GM12878 (cell line): ENCODE measurements at regions not wholly inside any gene's neighbourhood (a gene's known extent, or its start where the extent isn't known, plus 50 kb on each side); places are given as distances from the start of the nearest gene placed in this dataset.

Experiments
- ATAC-seq: fragments of 200-7000 bp; cut with Tn5 transposase; 3 replicates; pipeline ENCODE4 v1.9.1; 2020; ENCODE audit warnings: mild to moderate bottlenecking, moderate library complexity
- BruUV-seq: library from RNA; stranded (reverse); fragments of 400-500 nt; replicated peaks from 2 replicates; lab custom pipeline; 2021; lab: Mats Ljungman, UMichigan
- CTCF ChIA-PET: fragments of 300-600 bp; sonication (Branson Sonifier 250); formaldehyde crosslinking; extraction: SDS; loops from one replicate; lab custom pipeline; 2021; ENCODE audit warnings: inconsistent platforms; lab: Yijun Ruan, JAX
- POLR2A ChIA-PET: fragments of 350-600 bp; formaldehyde crosslinking; extraction: SDS; loops from one replicate; lab custom pipeline; 2021; ENCODE audit warnings: inconsistent platforms; lab: Charles Lee
- RAD21 ChIA-PET: fragments of 300-600 bp; sonication (Branson Sonifier 250); formaldehyde crosslinking; loops from one replicate; lab custom pipeline; 2023; ENCODE audit warnings: antibody characterized with exemption; ENCODE audit not compliant: unreplicated experiment; lab: Charles Lee
- SMC1A ChIA-PET: fragments of 300-600 bp; sonication (Branson Sonifier 250); formaldehyde crosslinking; loops from one replicate; lab custom pipeline; 2023; ENCODE audit not compliant: unreplicated experiment, uncharacterized antibody; lab: Charles Lee
- DNase-seq: peaks from one replicate; pipeline ENCODE4 v3.0.0-alpha.2; 2011; ENCODE audit warnings: low read depth, low spot score
- FAIRE-seq: peaks from 3 replicates; lab custom pipeline; 2011; peaks lifted over from hg19 to GRCh38; lab: Jason Lieb, UNC
- H2AFZ ChIP-seq: 2 replicates; pipeline ENCODE4 v1.6.0; 2011; ENCODE audit warnings: low read depth, low read length, control low read depth; ENCODE audit not compliant: control insufficient read depth
- H3K27ac ChIP-seq: 2 replicates; pipeline ENCODE4 v1.5.1; 2011; ENCODE audit warnings: control low read depth; ENCODE audit not compliant: control insufficient read depth, insufficient read depth
- H3K27me3 ChIP-seq, 2 experiments: replicated peaks in 1 of 2; 2 replicates each; pipeline versions ENCODE4 v1.6.0 to v1.6.1; 2011; ENCODE audit warnings: low read length in 1 of 2; ENCODE audit not compliant: control insufficient read depth in 2 of 2, insufficient read depth in 2 of 2
- H3K36me3 ChIP-seq, 2 experiments: 2 replicates each; pipeline ENCODE4 v1.5.1; 2011; ENCODE audit warnings: low read length in 1 of 2; ENCODE audit not compliant: control insufficient read depth in 2 of 2, insufficient read depth in 2 of 2
- H3K4me1 ChIP-seq: 2 replicates; pipeline ENCODE4 v1.6.1; 2011; ENCODE audit warnings: mild to moderate bottlenecking, low read length, moderate library complexity, mixed read lengths; ENCODE audit not compliant: control insufficient read depth, insufficient read depth
- H3K4me2 ChIP-seq: 2 replicates; pipeline ENCODE4 v1.6.0; 2011; ENCODE audit warnings: control low read depth; ENCODE audit not compliant: control insufficient read depth, insufficient read depth
- H3K4me3 ChIP-seq: fragments of 200-600 bp; sonication (generic); 2 replicates; pipeline ENCODE4 v1.5.1; 2016
- H3K79me2 ChIP-seq: 2 replicates; pipeline ENCODE4 v1.6.0; 2011; ENCODE audit warnings: low read length; ENCODE audit not compliant: control insufficient read depth, insufficient read depth
- H3K9ac ChIP-seq: 2 replicates; pipeline ENCODE4 v1.8.0; 2011; ENCODE audit warnings: low read length, control low read depth, mixed read lengths; ENCODE audit not compliant: control insufficient read depth, insufficient read depth
- H3K9me3 ChIP-seq: replicated peaks from 3 replicates; pipeline ENCODE4 v1.5.1; 2011; ENCODE audit warnings: mild to moderate bottlenecking, low read length; ENCODE audit not compliant: control insufficient read depth, insufficient read depth
- H4K20me1 ChIP-seq: 2 replicates; pipeline ENCODE4 v1.6.0; 2011; ENCODE audit not compliant: control insufficient read depth, insufficient read depth
- CEBPZ ChIP-seq: fragments of 150-350 bp; IDR thresholded peaks from 2 replicates; pipeline ENCODE4 v1.6.1; 2016; ENCODE audit warnings: low read depth, low read length
- CHD4 ChIP-seq: fragments of 200-600 bp; sonication (generic); IDR thresholded peaks from 2 replicates; pipeline ENCODE4 v1.6.1; 2016; ENCODE audit warnings: mild to moderate bottlenecking
- CREM ChIP-seq: IDR thresholded peaks from 2 replicates; pipeline ENCODE4 v1.6.1; 2014; ENCODE audit warnings: antibody characterized with exemption, low read depth
- IRF5 ChIP-seq: fragments of 450-650 bp; IDR thresholded peaks from 2 replicates; pipeline ENCODE4 v1.6.1; 2017; ENCODE audit warnings: borderline replicate concordance
- JUND ChIP-seq: IDR thresholded peaks from 2 replicates; pipeline ENCODE4 v1.6.1; 2012; ENCODE audit warnings: low read depth, mild to moderate bottlenecking, low read length, improper control_type of control experiment, moderate library complexity
- MAX ChIP-seq: IDR thresholded peaks from 2 replicates; pipeline ENCODE4 v1.6.1; 2012; ENCODE audit warnings: low read depth, low read length, improper control_type of control experiment
- MEF2A ChIP-seq: IDR thresholded peaks from 2 replicates; pipeline ENCODE4 v1.6.1; 2011; ENCODE audit warnings: low read depth, mild to moderate bottlenecking, low read length, moderate library complexity; ENCODE audit not compliant: insufficient read depth
- PBX3 ChIP-seq: IDR thresholded peaks from 2 replicates; pipeline ENCODE4 v1.6.1; 2011; ENCODE audit warnings: mild to moderate bottlenecking, low read depth, low read length, moderate library complexity; ENCODE audit not compliant: insufficient replicate concordance
- SP1 ChIP-seq: IDR thresholded peaks from one replicate; pipeline ENCODE4 v1.6.1; 2011; ENCODE audit warnings: low read depth, low read length
- USF2 ChIP-seq: IDR thresholded peaks from 2 replicates; pipeline ENCODE4 v1.6.1; 2011; ENCODE audit warnings: low read depth, low read length, improper control_type of control experiment, borderline replicate concordance
- ZBTB4 ChIP-seq: fragments of 450-650 bp; formaldehyde crosslinking; IDR thresholded peaks from 2 replicates; pipeline ENCODE4 v1.4.0; 2022; ENCODE audit warnings: mild to moderate bottlenecking, moderate library complexity
- ZSCAN29 ChIP-seq: fragments of 450-650 bp; IDR thresholded peaks from 2 replicates; pipeline ENCODE4 v1.6.1; 2017; ENCODE audit warnings: mild to moderate bottlenecking, moderate library complexity
- WGBS: methylation state at CpG from one replicate; pipeline ENCODE4 v1.1.6; 2016; ENCODE audit warnings: low lambda C conversion rate; ENCODE audit not compliant: insufficient replicate concordance, insufficient coverage; ENCODE audit errors: missing lambda C conversion rate; 5-methylcytosine and 5-hydroxymethylcytosine counted together
- in situ Hi-C: fragments of 300-500 bp; cut with MboI; formaldehyde crosslinking; loops from 9 replicates; pipeline ENCODE4 v1.14.3; 2018; ENCODE audit warnings: mixed read lengths
- intact Hi-C: fragments of 100-400 bp; cut with micrococcal nuclease; formaldehyde crosslinking; loops from one replicate; pipeline ENCODE4 v1.14.2; 2022; ENCODE audit not compliant: unreplicated experiment

GRCh38 chr18:61194726-61195125 is 138.5 kb upstream of the CDH20 start (continued):
- no peak for TF ChIP-seq PBX3
- no peak for TF ChIP-seq CHD4
- no peak for TF ChIP-seq USF2
- TF ChIP-seq JUND: no peak
- TF ChIP-seq ZSCAN29: no peak
- TF ChIP-seq IRF5: no peak

- no peak overlapping the region for H3K4me3 ChIP-seq
- POLR2A ChIA-PET: no interaction called here
- no peak overlapping the region for H3K4me2 ChIP-seq
- CTCF ChIA-PET: no interaction called here
- no peaks in the 10 kb centered on the region for H3K27me3 ChIP-seq
- TF ChIP-seq ZBTB4 (CRISPR knock-in tag) (no peak), MAX (no peak), CREM (no peak), MEF2A (no peak), CEBPZ (no peak), SP1 (no peak)
- FAIRE-seq (no peak), ATAC-seq (no peak), DNase-seq (no peak)
- in situ Hi-C loops (no loop called here), intact Hi-C loops (no loop called here)
- H3K4me1 ChIP-seq: no peaks in the 10 kb centered on the region
- 32% methylated on average over 4 of the region's 4 CpGs for WGBS
- no peak overlapping the region for H2AFZ ChIP-seq
- H4K20me1 ChIP-seq: no peaks in the 10 kb centered on the region
- H3K9me3 ChIP-seq: no peaks in the 10 kb centered on the region
- RAD21 ChIA-PET: no interaction called here
- no TSS peak for BruUV-seq
- H3K36me3 ChIP-seq: no peaks in the 10 kb centered on the region
- H3K79me2 ChIP-seq: no peaks in the 10 kb centered on the region
- no peak overlapping the region for H3K9ac ChIP-seq
- H3K27ac ChIP-seq: no peak overlapping the region
- SMC1A ChIA-PET: no interaction called here
Observed at GRCh38 chr18:61196750-61197149, 136.5 kb upstream of the CDH20 start.
